ENCODE measurements at regions not wholly inside any gene's neighbourhood (a gene's known extent, or its start where the extent isn't known, plus 50 kb on each side); places are given as distances from the start of the nearest gene placed in this dataset.

DNA sequence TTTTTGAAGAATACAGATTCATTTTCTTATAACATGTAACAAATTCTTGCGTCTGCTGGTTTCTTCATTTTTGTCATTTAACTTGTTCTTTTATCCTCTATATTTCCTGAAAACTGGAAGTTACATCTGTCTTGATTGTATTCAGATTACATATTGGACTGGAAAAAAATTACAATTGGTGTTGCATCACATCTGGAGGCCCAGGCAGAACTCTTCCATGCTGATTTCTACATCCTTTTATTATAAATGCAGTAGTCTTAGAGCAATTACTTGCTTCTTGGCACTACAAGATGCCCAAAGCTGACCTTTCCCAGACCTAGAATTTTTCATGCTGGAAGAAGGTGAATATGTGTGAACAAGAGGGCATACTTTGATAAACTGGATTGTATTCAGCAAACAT is 460.9 kb upstream of the CNTNAP2 start:
- Histone ChIP-seq H3K4me1 (no peaks in the 10 kb centered on the region), H3K27me3 (no peaks in the 10 kb centered on the region), H3K27ac (no peak overlapping the region), H3K36me3 (no peaks in the 10 kb centered on the region), H3K9me3 (no peaks in the 10 kb centered on the region), H3K4me3 (no peak overlapping the region)
- DNase-seq, result no peak
- TF ChIP-seq POLR2A (IDR thresholded peaks at IDR 0.05) (no peak), CTCF (IDR thresholded peaks at IDR 0.05) (no peak)

GRCh38 chr7:145645135-145645515 is 471.5 kb upstream of the CNTNAP2 start:
- Histone ChIP-seq H3K4me1 (no peaks in the 10 kb centered on the region), H3K27me3 (no peaks in the 10 kb centered on the region), H3K4me3 (no peak overlapping the region), H3K9me3 (peaks cover 0 to 8% (median 0%) of the 10 kb centered on the region in 4 donors), H3K36me3 (no peaks in the 10 kb centered on the region), H3K27ac (no peak overlapping the region)
- TF ChIP-seq POLR2A (IDR thresholded peaks at IDR 0.05), result no peak
- no peak for TF ChIP-seq CTCF (IDR thresholded peaks at IDR 0.05)
- DNase-seq, result no peak

GRCh38 chr7:145644426-145645134 is 472.0 kb upstream of the CNTNAP2 start:
- H3K36me3 ChIP-seq, result no peaks in the 10 kb centered on the region
- no peak for TF ChIP-seq POLR2A (IDR thresholded peaks at IDR 0.05)
- no peak for TF ChIP-seq CTCF (IDR thresholded peaks at IDR 0.05)

DNA sequence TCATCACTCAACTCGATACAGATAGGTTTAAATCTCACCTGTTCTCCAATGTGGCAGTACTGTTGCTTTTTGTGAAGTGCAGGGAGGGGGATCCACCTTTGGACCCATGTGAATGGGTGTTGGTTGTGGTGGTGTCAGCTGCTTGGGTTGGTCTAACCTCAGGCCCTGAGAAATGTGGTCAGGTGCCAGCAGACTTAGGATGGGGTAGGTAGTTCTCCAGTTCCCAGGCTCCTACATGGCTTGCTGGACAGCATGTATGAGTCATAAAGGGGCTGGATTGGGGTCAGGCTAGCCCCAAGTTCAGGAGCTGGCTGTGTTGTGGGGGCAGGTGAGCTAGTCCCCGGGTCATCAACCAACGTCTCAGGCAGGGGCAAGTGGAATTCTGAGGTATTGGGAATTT is 472.6 kb upstream of the CNTNAP2 start:
- Histone ChIP-seq H3K27me3 (no peaks in the 10 kb centered on the region), H3K4me3 (no peak overlapping the region), H3K9me3 (peaks cover 0 to 8% (median 0%) of the 10 kb centered on the region in 4 donors), H3K27ac (no peak overlapping the region), H3K36me3 (no peaks in the 10 kb centered on the region), H3K4me1 (no peaks in the 10 kb centered on the region)
- no peak for DNase-seq
- TF ChIP-seq CTCF (IDR thresholded peaks at IDR 0.05) (no peak), POLR2A (IDR thresholded peaks at IDR 0.05) (no peak)

More at GRCh38 chr7:145644426-145645134, 472.0 kb upstream of the CNTNAP2 start:
- no peak overlapping the region for H3K27ac ChIP-seq
- no peaks in the 10 kb centered on the region for H3K4me1 ChIP-seq
- no peak overlapping the region for H3K4me3 ChIP-seq
- H3K9me3 ChIP-seq, result peaks cover 0 to 8% (median 0%) of the 10 kb centered on the region in 4 donors
- DNase-seq, result no peak
- H3K27me3 ChIP-seq, result no peaks in the 10 kb centered on the region

- no peaks in the 10 kb centered on the region for H3K9me3 ChIP-seq
- no peak for DNase-seq
- TF ChIP-seq CTCF (IDR thresholded peaks at IDR 0.05) (no peak), POLR2A (IDR thresholded peaks at IDR 0.05) (no peak)
- no peaks in the 10 kb centered on the region for H3K27me3 ChIP-seq
- H3K4me3 ChIP-seq, result no peak overlapping the region
- H3K36me3 ChIP-seq, result no peaks in the 10 kb centered on the region
- no peaks in the 10 kb centered on the region for H3K4me1 ChIP-seq
- H3K27ac ChIP-seq, result no peak overlapping the region
These were observed 483.1 kb upstream of the CNTNAP2 start for GRCh38 chr7:145633513-145633912.

Measured in Peyer's patch (tissue), 4 donors.